Right lobe of liver (tissue), 4 donors: ENCODE measurements at regions not wholly inside any gene's neighbourhood (a gene's known extent, or its start where the extent isn't known, plus 50 kb on each side); places are given as distances from the start of the nearest gene placed in this dataset.

Source experiments
- CTCF ChIP-seq, 4 donors: fragments of 200-600 bp in 3 of 4; fragments of 450-650 bp in 1 of 4; IDR thresholded peaks; one replicate each; pipeline versions ENCODE4 v1.5.1 to v1.8.0; 2016 to 2022; ENCODE audit warnings: antibody characterized with exemption in 4 of 4, mild to moderate bottlenecking in 2 of 4
- POLR2A ChIP-seq: fragments of 450-650 bp; IDR thresholded peaks from one replicate; pipeline ENCODE4 v1.6.1; 2017; ENCODE audit warnings: antibody characterized with exemption, mild to moderate bottlenecking
- donor health status: DM: no; HTN: no; CAD: no.
- donor health status: DM: no; HTN: no; CAD: no.
- donor health status: DM: no; HTN: yes; CAD: no.

GRCh38 chr3:69562020-69562419 is 176.1 kb upstream of the FRMD4B start:
- no peak for TF ChIP-seq CTCF (IDR thresholded peaks at IDR 0.05)
- no peak for TF ChIP-seq POLR2A
